HG02588 (cell line): ENCODE measurements at regions not wholly inside any gene's neighbourhood (a gene's known extent, or its start where the extent isn't known, plus 50 kb on each side); places are given as distances from the start of the nearest gene placed in this dataset.
"Not testable (repeated sequence)": the region's sequence is repeated elsewhere in the genome, so short reads cannot be mapped to it uniquely, and the experiment has no call there.

Experiments
- ATAC-seq: cut with Tn5 transposase; IDR thresholded peaks from one replicate; pipeline ENCODE4 v1.9.1; 2021; ENCODE audit warnings: mild to moderate bottlenecking, moderate library complexity; ENCODE audit not compliant: unreplicated experiment

- ATAC-seq: no peak
Observed at GRCh38 chr4:124132161-124132560, 580.4 kb downstream of the ANKRD50 start.

DNA sequence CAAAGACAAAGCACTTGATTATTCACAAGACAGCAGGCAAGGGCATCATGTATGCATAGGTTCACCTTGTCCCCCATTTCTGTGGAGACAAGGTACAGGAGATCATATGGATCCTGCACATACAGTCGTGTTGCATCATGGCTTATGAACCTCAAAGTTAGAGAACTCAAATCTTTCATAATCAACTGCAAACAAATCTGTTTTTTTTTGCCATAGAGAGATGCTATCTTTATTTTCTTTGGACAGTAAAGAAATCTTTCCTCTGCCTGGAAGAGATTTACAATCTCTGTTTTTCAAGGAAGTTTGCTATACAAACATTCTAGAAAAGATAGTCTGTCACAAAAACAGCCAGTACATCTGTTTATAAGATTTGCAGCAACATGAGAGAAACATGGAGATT lies 578.8 kb downstream of the ANKRD50 start:
- no peak for ATAC-seq

DNA sequence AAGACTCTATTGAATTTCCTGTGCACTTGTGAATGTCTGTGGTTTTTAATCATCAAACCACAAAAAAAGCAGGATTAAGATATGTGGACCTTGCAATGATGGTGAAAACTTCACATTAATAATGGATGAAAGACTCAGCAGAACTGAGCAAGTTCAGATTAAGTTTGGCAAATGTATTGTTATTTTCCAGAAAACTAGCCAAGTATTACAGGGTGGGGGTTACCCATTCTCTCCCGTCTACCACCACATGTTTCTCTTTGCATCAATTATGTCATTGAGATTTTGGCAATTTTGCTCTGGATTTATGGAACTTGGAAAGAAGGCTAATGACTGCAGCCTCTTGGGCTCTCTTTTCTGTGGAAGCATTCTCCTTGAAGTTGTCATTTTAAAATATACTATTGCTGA lies 577.1 kb downstream of the ANKRD50 start:
- no peak for ATAC-seq

- no peak for ATAC-seq
Observed at GRCh38 chr4:124139044-124139443, 573.5 kb downstream of the ANKRD50 start.

GRCh38 chr4:124143632-124144031 lies 568.9 kb downstream of the ANKRD50 start:
- no peak for ATAC-seq

- no peak for ATAC-seq
Observed at GRCh38 chr4:124144238-124144654, 568.3 kb downstream of the ANKRD50 start.

DNA sequence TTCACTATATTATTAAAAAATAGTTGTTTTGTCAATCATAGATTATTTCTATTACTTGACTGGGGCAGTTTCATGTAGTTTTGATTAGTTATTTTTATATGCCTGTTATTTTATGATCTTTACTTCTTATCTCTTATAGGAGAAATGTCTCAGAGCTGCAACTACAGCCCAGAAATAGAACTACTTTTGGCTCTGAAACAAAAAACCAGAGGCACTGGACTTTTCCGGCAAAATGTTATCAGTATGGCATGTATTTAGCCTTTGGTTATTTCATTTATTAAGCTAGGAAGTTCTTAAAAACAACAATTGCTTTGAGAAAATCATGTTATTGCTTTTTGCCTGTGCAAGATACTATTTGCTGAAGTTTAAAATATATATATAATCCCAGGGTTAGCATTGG lies 566.5 kb downstream of the ANKRD50 start:
- ATAC-seq: no peak

GRCh38 chr4:124151031-124151430 lies 561.5 kb downstream of the ANKRD50 start:
- no peak for ATAC-seq

DNA sequence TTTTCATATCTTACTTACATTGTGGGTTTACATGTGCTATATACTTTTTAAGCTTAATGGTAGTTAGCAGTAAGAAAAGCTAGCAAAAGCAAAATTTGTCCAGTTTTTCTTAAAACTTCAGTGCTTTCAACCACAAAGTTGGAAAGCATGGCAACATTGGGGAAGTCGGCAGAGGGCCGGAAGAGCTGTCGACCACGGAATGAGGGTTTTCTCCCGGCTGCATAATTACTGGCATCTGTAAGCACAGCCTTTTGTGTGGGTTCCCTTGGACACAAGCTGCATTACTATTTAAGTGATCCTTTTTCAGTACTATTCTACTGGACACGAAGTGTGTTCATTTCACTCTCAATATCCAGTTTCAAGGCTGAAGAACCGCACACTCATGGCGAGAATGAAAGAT lies 560.4 kb downstream of the ANKRD50 start:
- ATAC-seq: no peak

DNA sequence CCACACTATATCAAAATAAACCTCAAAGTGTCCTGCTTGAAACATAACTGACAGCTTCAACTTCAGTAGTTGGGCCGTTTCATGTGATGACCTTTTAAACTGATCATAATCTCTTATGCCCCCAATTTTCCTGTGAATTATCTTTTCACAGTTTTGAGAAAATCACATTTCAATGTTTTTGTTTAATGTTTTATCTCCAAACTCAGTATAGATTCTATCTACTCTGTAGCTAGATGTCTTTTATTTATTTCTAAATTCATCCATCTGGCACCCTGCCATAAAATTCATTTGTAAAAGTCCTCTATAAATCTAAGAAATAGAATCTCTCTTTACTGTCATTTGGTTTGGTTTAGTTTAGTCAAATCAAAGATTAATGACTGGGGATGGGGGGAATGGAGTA lies 557.3 kb downstream of the ANKRD50 start:
- ATAC-seq: no peak

DNA sequence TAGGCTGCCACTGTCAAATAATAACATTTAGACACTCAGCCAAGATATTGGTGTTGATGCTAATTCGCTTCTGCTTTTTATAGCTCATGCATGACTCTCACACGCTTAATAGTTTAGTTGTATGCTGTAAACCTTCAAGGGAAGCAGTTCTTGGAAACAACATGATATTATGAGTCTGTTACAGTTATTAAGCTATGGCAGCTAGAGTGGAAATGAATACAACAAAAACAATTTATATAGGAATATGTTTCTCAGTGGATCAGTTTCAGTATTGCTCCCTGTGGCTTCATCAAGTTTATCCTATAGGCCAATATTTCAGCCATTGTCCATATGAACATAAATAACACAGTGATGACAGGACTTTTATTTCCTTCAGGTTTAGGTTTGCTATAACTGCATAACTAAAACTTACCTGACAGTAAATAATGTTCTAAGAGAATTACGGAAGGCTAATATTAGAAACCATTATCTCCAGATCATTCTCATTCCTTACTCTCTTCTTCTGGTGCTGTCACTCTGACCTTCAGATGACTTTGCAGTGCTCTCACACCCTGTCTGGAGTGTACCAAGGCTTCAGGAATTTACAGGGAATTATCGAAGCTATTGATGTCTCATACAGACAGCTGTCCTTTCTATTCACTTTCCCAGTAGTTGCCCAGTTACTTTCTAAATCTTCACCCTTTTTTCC lies 555.0 kb downstream of the ANKRD50 start:
- no peak for ATAC-seq

GRCh38 chr4:124163401-124163800 lies 549.1 kb downstream of the ANKRD50 start:
- no peak for ATAC-seq

DNA sequence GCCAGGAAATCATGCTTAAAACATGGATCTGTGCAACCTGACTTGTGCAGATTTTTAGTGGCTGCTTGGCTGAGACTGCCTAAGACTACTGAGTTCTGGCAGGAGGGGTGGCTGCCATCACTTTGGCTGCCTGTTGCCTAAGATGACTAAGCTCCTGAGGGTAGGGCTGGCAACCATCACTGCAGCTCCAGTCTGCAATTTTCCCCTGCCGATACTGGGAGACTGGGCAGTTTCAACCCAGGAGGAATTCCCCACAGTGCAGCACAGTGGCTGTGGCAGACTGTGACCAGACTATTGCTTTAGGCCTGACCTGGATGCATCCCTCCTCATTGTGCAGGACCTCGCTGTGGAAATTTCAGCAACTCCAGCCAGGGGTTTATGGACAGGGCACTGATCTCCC lies 544.9 kb downstream of the ANKRD50 start:
- ATAC-seq: no peak

DNA sequence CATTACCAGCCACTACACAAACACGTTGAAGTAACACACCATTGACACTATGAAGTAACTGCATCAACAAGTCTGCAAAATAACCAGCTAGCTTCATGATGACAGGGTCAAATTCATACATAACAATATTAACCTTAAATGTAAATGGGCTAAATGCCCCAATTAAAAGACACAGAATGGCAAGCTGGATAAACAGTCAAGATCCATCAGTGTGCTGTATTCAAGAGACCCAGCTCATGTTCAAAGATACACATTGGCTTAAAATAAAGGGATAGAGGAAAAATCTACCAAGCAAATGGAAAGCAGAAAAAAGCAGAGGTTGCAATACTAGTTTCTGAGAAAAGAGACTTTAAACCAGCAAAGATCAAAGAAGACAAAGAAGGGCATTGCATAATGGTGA lies 543.0 kb downstream of the ANKRD50 start:
- not testable (repeated sequence) for ATAC-seq

DNA sequence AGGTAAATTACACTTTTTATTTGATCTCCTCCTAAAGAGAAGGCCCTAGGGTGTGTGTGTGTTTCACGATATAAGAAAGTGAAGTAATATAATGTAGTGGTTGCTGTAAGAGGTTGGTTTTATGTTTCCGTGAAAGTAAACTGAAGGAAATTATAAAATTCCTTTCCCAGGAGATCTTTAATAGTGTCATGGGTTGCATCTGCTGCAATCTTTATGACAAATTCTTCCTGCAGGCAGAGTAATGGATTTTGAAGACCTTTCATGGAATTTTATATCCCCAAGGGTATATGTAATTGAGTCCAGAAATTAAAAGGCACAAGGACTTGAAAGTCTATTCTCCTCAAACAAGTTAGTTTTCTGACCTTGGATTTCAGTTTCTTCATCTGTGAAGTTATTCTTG lies 538.6 kb downstream of the ANKRD50 start:
- ATAC-seq: no peak

- no peak for ATAC-seq
Observed at GRCh38 chr4:124177647-124178425, 534.7 kb downstream of the ANKRD50 start.

DNA sequence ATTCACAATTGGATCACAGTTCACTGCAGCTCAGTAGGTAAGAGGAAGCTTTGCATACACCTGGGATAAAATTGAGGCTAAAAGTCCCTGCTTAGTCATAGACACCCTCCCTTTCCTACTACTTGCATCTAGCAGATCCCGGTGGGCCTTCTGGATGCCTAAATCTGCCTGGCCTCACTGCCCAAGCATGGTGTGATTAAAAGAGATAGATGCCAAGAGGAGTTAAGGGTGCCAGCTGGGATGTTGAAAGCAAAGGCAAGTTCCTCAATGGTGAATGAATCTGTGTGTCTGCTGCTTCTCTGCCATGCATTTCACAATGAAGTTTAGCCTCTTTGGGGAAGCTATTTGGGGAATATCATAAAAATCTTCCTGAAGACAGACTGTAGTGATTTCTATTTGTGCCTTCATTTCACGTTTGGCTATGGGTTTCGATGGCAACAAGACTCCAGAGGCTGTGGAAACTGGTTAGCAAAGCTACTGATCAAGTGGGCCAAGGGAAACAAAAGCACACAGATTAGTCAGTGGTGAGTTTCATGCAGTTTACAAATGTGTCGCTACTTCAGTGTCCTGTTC lies 534.0 kb downstream of the ANKRD50 start:
- ATAC-seq: no peak

DNA sequence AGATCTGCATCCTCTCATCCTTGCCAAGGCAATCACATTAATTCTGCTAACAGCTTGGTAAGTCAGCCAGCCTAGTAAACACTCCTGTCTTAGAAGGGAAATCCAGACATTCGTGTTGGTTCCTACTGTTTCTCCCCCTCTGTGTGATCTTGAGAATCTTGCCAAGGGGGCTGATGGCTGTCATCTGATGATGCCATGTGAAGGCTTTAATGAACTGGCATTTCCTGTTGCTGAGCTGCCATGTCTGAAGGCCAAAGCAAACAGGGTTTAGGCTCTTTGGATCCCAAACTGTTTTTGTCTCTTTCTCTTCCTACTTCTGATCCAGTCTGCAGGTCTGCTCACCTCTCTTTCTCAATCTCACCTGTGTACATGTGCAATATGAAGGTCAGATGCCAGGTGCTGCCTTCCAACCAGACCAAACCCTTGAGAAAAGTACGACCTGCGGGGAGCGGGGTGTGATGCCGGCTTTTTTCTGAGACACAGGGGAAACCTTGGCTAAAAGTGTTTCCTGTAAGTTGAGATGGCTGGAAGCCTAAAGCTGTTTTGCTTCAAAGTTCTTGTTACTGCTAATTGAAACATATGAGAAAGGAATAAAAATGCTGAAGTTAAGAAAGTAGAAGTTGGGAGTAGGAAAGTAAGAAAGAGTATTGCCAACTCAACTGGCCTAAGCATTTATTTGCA lies 532.9 kb downstream of the ANKRD50 start:
- no peak for ATAC-seq

GRCh38 chr4:124181039-124181438 lies 531.5 kb downstream of the ANKRD50 start:
- ATAC-seq: no peak

GRCh38 chr4:124183231-124183630 lies 529.3 kb downstream of the ANKRD50 start:
- no peak for ATAC-seq

GRCh38 chr4:124183926-124184325 lies 528.6 kb downstream of the ANKRD50 start:
- ATAC-seq: no peak

DNA sequence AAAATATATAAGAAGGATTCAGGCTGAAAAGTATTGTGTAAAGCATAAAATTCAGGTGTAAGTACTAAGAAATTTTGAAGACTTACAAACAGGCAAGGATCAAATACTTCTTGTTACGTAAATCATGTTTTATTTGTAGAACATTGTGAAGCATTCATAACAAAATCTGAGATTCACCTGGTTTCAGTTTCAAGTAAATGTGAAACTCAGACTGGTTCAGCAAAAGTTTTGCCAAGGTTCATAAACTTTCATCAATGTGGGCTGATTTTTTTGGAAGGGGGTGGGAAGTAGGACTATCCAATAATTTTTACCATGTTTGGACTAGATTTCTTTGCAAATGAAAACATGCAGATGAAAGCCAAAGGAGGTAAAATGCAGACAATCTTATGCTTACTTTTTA lies 527.7 kb downstream of the ANKRD50 start:
- no peak for ATAC-seq
